Neural cell (in vitro differentiated cells): ENCODE measurements at regions not wholly inside any gene's neighbourhood (a gene's known extent, or its start where the extent isn't known, plus 50 kb on each side); places are given as distances from the start of the nearest gene placed in this dataset.

ENCODE experiments used
- EP300 ChIP-seq: fragments of 450-650 bp; conservative IDR thresholded peaks from 2 replicates; pipeline ENCODE4 v1.6.1; 2014; ENCODE audit warnings: antibody characterized with exemption, mild to moderate bottlenecking, moderate library complexity; ENCODE audit not compliant: poor library complexity, severe bottlenecking
- EZH2 ChIP-seq: fragments of 200-600, 300-800 bp; shearing (Covaris generic), sonication (generic); IDR thresholded peaks from 2 replicates; pipeline ENCODE4 v1.6.1; 2014; ENCODE audit warnings: antibody characterized with exemption, low read length, borderline replicate concordance, mild to moderate bottlenecking; ENCODE audit not compliant: insufficient read depth, poor library complexity, severe bottlenecking
- POLR2AphosphoS5 ChIP-seq: IDR thresholded peaks from 2 replicates; pipeline ENCODE4 v1.6.1; 2012
- RAD21 ChIP-seq: fragments of 450-650 bp; conservative IDR thresholded peaks from 2 replicates; pipeline ENCODE4 v1.6.1; 2014; ENCODE audit warnings: antibody characterized with exemption, mild to moderate bottlenecking, moderate library complexity
- SMC3 ChIP-seq: fragments of 450-650 bp; conservative IDR thresholded peaks from 2 replicates; pipeline ENCODE4 v1.6.1; 2014; ENCODE audit warnings: antibody characterized with exemption, mild to moderate bottlenecking, moderate library complexity; ENCODE audit not compliant: poor library complexity
- TAF1 ChIP-seq: IDR thresholded peaks from 2 replicates; pipeline ENCODE4 v1.6.1; 2012; ENCODE audit warnings: low read depth
- TF ChIP-seq, protein P1 (sequence below): fragments of 450-650 bp; IDR thresholded peaks from 2 replicates; pipeline ENCODE4 v1.5.1; 2014; ENCODE audit warnings: antibody characterized with exemption, mild to moderate bottlenecking, moderate library complexity; ENCODE audit not compliant: poor library complexity, severe bottlenecking

DNA sequence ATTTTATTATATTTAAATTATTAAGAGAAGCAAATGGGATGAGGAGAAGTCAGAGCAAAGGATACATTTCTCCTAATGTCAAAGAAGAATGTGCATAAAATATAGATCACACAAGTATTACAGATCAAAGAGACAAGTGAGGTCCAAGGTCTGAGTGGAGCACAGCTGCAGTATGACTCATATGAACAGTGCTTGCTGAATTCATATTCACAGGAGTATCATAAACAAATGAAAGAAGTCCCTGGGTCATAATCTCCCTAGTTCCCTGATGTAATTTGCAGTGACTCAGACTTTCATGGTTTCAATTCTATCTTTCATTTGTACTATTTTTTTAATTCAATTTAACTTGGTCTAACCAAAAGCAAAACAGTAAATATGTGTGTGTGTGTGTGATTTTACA, 499.0 kb upstream of the CCDC179 start:
- TF ChIP-seq POLR2AphosphoS5 (no peak), RAD21 (no peak), EZH2 (no peak), EP300 (no peak), SMC3 (no peak), TAF1 (no peak)
- TF ChIP-seq, protein P1, sequence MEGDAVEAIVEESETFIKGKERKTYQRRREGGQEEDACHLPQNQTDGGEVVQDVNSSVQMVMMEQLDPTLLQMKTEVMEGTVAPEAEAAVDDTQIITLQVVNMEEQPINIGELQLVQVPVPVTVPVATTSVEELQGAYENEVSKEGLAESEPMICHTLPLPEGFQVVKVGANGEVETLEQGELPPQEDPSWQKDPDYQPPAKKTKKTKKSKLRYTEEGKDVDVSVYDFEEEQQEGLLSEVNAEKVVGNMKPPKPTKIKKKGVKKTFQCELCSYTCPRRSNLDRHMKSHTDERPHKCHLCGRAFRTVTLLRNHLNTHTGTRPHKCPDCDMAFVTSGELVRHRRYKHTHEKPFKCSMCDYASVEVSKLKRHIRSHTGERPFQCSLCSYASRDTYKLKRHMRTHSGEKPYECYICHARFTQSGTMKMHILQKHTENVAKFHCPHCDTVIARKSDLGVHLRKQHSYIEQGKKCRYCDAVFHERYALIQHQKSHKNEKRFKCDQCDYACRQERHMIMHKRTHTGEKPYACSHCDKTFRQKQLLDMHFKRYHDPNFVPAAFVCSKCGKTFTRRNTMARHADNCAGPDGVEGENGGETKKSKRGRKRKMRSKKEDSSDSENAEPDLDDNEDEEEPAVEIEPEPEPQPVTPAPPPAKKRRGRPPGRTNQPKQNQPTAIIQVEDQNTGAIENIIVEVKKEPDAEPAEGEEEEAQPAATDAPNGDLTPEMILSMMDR: no peak
